Neutrophil (primary cell): ENCODE measurements at regions not wholly inside any gene's neighbourhood (a gene's known extent, or its start where the extent isn't known, plus 50 kb on each side); places are given as distances from the start of the nearest gene placed in this dataset.
"Not testable (repeated sequence)": the region's sequence is repeated elsewhere in the genome, so short reads cannot be mapped to it uniquely, and the experiment has no call there.

ENCODE experiments used
- H3K27ac ChIP-seq: fragments of 200-600 bp; sonication (generic); 2 replicates; pipeline ENCODE4 v1.5.1; 2016; ENCODE audit warnings: mild to moderate bottlenecking, moderate library complexity
- H3K27me3 ChIP-seq: fragments of 200-600 bp; sonication (generic); 2 replicates; pipeline ENCODE4 v1.6.0; 2016; ENCODE audit warnings: mild to moderate bottlenecking
- H3K36me3 ChIP-seq: fragments of 200-600 bp; sonication (generic); 2 replicates; pipeline ENCODE4 v1.5.1; 2017
- H3K4me1 ChIP-seq, 2 experiments: fragments of 200-600 bp in 1 of 2; sonication (generic) in 1 of 2; 1 replicate in 1 of 2; 2 replicates in 1 of 2; pipeline versions ENCODE4 v1.5.1 to v1.6.1; 2013 to 2016; ENCODE audit warnings: low read depth in 1 of 2, low read length in 1 of 2, mild to moderate bottlenecking in 1 of 2, moderate library complexity in 1 of 2; ENCODE audit not compliant: control insufficient read depth in 1 of 2, insufficient read depth in 1 of 2
- H3K4me3 ChIP-seq, 2 experiments: fragments of 200-600 bp in 1 of 2; sonication (generic) in 1 of 2; 1 replicate in 1 of 2; 2 replicates in 1 of 2; pipeline ENCODE4 v1.5.1; 2013 to 2016; ENCODE audit warnings: low read depth in 1 of 2, low read length in 1 of 2, mild to moderate bottlenecking in 1 of 2, moderate library complexity in 1 of 2
- H3K9me3 ChIP-seq: fragments of 200-600 bp; sonication (generic); 2 replicates; pipeline ENCODE4 v1.5.1; 2016
- TF ChIP-seq, protein P1 (sequence below): fragments of 200-600 bp; sonication (generic); IDR thresholded peaks from 2 replicates; pipeline ENCODE4 v1.5.1; 2016; ENCODE audit warnings: antibody characterized with exemption

DNA sequence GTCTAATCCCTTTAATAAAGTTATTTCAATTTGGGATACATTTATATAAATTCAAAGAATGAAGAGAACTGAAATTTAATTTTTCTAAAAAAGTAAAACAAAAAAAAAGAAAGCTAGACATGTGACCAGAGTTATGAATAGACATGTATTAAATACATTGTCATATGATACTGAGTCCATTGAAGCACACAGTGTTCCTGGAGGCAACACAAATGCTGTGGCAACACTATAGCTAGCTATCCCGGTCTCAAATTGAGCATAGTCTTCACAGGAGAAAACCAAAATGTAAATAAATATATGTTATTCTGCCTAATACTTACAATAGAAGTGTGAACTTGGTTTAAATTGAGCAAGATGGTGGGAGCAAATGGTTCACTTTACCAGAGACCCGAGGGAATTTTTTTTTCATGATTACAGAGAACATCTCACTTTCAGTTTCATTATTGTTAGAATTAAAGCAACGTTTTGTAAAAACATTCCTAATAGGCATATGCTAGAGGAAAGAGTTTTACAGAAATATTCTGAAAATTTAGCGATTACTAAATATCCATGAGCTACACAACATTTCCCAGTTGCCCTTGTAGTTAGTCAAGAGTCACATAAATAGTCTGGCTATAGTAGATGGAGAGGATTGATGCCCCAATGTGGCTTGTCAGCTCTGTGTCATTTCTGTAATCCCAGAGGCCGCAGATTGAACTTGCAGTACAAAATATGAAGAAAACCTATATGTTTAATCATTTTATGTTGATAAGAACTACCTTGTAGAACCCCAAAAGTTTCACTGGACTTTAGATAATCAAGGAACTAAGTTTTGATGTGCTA, 775.7 kb upstream of the SPRY2 start:
- Histone ChIP-seq H3K4me1 (no peaks in the 10 kb centered on the region), H3K27me3 (no peaks in the 10 kb centered on the region), H3K9me3 (no peaks in the 10 kb centered on the region), H3K36me3 (no peaks in the 10 kb centered on the region), H3K27ac (no peak overlapping the region), H3K4me3 (no peak overlapping the region)
- TF ChIP-seq, protein P1, sequence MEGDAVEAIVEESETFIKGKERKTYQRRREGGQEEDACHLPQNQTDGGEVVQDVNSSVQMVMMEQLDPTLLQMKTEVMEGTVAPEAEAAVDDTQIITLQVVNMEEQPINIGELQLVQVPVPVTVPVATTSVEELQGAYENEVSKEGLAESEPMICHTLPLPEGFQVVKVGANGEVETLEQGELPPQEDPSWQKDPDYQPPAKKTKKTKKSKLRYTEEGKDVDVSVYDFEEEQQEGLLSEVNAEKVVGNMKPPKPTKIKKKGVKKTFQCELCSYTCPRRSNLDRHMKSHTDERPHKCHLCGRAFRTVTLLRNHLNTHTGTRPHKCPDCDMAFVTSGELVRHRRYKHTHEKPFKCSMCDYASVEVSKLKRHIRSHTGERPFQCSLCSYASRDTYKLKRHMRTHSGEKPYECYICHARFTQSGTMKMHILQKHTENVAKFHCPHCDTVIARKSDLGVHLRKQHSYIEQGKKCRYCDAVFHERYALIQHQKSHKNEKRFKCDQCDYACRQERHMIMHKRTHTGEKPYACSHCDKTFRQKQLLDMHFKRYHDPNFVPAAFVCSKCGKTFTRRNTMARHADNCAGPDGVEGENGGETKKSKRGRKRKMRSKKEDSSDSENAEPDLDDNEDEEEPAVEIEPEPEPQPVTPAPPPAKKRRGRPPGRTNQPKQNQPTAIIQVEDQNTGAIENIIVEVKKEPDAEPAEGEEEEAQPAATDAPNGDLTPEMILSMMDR: no peak

DNA sequence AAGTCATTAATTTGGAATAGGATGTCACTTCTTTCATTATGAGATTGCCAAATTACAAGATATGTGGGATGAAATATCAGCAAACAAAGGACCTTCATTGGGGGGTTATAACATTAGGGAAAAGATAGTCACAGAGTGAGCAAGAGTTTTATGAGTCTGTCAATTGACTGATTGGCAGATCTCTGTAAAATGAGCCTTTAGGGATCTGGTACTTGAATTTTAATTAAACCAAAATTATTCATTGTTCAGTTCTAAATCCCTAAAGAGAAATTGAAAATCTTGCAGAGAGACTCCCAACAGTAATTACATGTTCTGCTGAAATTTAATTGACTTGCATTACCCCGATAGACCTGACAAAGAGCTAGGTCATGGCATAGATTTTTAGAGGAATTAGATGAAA, 768.1 kb upstream of the SPRY2 start:
- H3K9me3 ChIP-seq: no peaks in the 10 kb centered on the region
- H3K27me3 ChIP-seq: no peaks in the 10 kb centered on the region
- H3K4me3 ChIP-seq: no peak overlapping the region
- no peak overlapping the region for H3K27ac ChIP-seq
- TF ChIP-seq, protein P1: no peak
- no peaks in the 10 kb centered on the region for H3K4me1 ChIP-seq
- H3K36me3 ChIP-seq: no peaks in the 10 kb centered on the region

DNA sequence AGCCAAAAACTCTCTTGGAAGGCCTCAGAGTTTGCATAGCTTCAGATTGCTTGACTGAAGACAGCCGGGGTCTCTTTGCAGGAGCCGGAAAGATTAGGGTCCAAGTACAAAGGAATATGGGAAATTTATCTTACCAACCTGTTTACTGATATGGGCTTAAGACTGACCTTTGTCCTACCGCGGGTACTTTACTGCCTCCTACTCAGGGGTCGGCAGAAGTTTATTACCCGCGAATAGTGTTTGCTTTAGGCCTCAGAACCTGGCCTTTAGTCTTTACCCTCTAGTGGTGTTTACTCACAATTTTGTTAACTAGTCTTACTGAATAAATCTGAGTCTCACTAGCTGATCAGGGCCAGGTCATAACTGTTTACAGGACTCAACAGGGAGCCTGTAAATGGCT, 765.4 kb upstream of the SPRY2 start:
- no peak overlapping the region for H3K27ac ChIP-seq
- H3K36me3 ChIP-seq: no peaks in the 10 kb centered on the region
- H3K4me1 ChIP-seq: no peaks in the 10 kb centered on the region
- no peak overlapping the region for H3K4me3 ChIP-seq
- TF ChIP-seq, protein P1: no peak
- H3K9me3 ChIP-seq: no peaks in the 10 kb centered on the region
- H3K27me3 ChIP-seq: no peaks in the 10 kb centered on the region

DNA sequence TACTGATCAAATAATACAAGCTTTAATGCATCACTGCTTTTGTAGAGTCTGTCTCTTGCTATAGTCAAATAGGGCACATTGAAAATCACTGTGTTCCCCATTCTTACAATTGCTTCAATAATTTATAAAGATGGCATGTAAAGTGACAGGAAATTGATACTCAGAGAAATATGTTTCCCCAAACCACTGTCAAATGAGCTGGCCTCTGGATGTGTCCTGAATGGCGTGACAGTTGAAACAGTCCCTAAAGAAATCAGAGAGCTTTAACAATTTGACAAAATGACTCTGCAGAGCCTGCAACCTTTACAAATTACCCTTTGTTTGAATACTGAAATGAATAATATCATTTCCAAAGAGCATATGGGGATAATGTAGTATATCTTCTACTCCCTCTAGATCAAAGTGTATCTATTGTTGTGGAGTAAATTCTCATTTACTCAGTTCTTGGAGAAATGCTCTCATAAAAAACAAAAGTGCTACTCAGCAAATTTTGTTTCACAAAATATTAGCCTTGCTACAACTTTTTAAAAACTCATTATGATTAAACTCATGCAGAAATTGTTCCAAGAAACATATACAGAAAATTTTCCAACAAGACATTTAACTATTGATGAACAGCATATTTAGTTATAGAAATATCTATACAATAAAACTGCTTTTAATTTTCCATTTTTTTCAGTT, 763.2 kb upstream of the SPRY2 start:
- TF ChIP-seq, protein P1: no peak
- Histone ChIP-seq H3K36me3 (no peaks in the 10 kb centered on the region), H3K27me3 (no peaks in the 10 kb centered on the region), H3K4me1 (no peaks in the 10 kb centered on the region), H3K27ac (no peak overlapping the region), H3K9me3 (no peaks in the 10 kb centered on the region), H3K4me3 (no peak overlapping the region)

DNA sequence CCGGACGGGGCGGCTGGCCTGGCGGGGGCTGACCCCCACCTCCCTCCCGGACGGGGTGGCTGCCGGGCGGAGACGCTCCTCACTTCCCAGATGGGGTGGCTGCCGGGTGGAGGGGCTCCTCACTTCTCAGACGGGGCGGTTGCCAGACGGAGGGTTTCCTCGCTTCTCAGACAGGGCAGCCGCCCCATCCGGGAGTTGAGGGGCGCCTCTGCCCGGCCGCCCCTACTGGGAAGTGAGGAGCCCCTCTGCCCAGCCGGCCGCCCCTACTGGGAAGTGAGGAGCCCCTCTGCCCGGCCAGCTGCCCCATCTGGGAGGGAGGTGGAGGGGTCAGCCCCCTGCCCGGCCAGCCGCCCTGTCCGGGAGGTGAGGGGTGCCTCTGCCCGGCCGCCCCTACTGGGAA, 761.1 kb upstream of the SPRY2 start:
- H3K4me1 ChIP-seq, H3K27ac ChIP-seq, H3K4me3 ChIP-seq, H3K36me3 ChIP-seq, H3K9me3 ChIP-seq, H3K27me3 ChIP-seq: not testable (repeated sequence)
